Osteocyte (in vitro differentiated cells): ENCODE measurements at regions not wholly inside any gene's neighbourhood (a gene's known extent, or its start where the extent isn't known, plus 50 kb on each side); places are given as distances from the start of the nearest gene placed in this dataset.

ENCODE experiments used
- DNase-seq: peaks from one replicate; pipeline ENCODE4 v3.0.0; 2021; ENCODE audit warnings: mixed read lengths; ENCODE audit not compliant: unreplicated experiment; ENCODE audit errors: extremely low spot score
- H3K27ac Mint-ChIP-seq: one replicate; pipeline ENCODE4 v1.8.0; 2021; ENCODE audit warnings: mild to moderate bottlenecking, mixed read lengths; ENCODE audit not compliant: unreplicated experiment
- H3K27me3 Mint-ChIP-seq: one replicate; pipeline ENCODE4 v1.8.0; 2021; ENCODE audit warnings: mixed read lengths; ENCODE audit not compliant: unreplicated experiment
- H3K36me3 Mint-ChIP-seq: one replicate; pipeline ENCODE4 v1.8.0; 2021; ENCODE audit warnings: mixed read lengths; ENCODE audit not compliant: unreplicated experiment
- H3K4me1 Mint-ChIP-seq: one replicate; pipeline ENCODE4 v1.8.0; 2021; ENCODE audit warnings: mixed read lengths; ENCODE audit not compliant: unreplicated experiment
- H3K4me3 Mint-ChIP-seq: one replicate; pipeline ENCODE4 v1.8.0; 2021; ENCODE audit warnings: mild to moderate bottlenecking, moderate library complexity, mixed read lengths; ENCODE audit not compliant: unreplicated experiment
- H3K9me3 Mint-ChIP-seq: one replicate; pipeline ENCODE4 v1.8.0; 2021; ENCODE audit warnings: mixed read lengths; ENCODE audit not compliant: unreplicated experiment
- CTCF ChIP-seq: fragments of 200-600 bp; sonication (generic); IDR thresholded peaks from 2 replicates; pipeline ENCODE4 v1.5.0; 2021; ENCODE audit warnings: antibody characterized with exemption, mild to moderate bottlenecking, moderate library complexity

DNA sequence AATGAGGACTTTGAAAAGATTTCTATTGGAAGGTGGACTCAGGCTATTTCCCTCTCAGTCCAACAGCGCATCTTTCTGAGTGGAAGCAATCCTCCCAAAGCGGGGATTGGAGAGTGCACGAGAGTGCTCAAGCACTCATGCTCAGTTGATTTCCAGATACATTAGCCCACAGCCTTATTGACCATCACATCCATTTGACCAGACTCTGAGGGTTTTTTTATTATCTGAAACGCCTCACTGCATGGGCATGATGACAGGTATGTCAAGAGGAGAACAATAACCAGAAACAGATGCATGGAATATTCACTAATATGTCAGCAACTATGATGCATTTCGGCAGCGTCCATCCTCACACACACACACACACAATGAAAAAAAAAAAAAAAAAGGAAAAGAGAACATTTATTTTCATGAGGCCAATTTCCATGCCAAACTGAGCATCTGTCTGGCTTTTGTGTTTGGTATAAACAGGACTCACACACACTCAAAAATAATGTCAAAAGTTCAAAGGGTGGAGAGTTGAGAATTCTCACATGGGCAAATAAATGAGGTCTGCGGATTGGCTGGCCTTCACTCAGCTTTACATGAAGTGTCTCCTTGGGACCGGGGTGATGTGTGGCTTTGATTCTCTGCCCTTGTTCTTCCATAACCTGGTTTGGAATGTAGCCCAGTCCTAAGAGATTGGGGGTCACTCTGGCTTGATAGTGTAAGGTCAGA is 371.6 kb downstream of the MCTP2 start:
- TF ChIP-seq CTCF = no peak
- DNase-seq = no peak
- Mint-ChIP-seq H3K4me1 (no peaks in the 10 kb centered on the region), H3K9me3 (peaks cover 32% of the 10 kb centered on the region), H3K36me3 (no peaks in the 10 kb centered on the region), H3K27me3 (no peaks in the 10 kb centered on the region), H3K4me3 (no peak overlapping the region), H3K27ac (no peak overlapping the region)

- Mint-ChIP-seq H3K36me3 (no peaks in the 10 kb centered on the region), H3K4me1 (no peaks in the 10 kb centered on the region), H3K9me3 (peaks cover 31% of the 10 kb centered on the region), H3K27ac (no peak overlapping the region), H3K4me3 (no peak overlapping the region), H3K27me3 (no peaks in the 10 kb centered on the region)
- no peak for DNase-seq
- TF ChIP-seq CTCF = no peak
Observed at GRCh38 chr15:94606286-94606685, 374.9 kb downstream of the MCTP2 start.

- no peak for DNase-seq
- Mint-ChIP-seq H3K36me3 (no peaks in the 10 kb centered on the region), H3K4me1 (no peaks in the 10 kb centered on the region), H3K27ac (no peak overlapping the region), H3K27me3 (no peaks in the 10 kb centered on the region), H3K4me3 (no peak overlapping the region), H3K9me3 (peaks cover 26% of the 10 kb centered on the region)
- no peak for TF ChIP-seq CTCF
Observed at GRCh38 chr15:94607176-94607654, 375.9 kb downstream of the MCTP2 start.

DNA sequence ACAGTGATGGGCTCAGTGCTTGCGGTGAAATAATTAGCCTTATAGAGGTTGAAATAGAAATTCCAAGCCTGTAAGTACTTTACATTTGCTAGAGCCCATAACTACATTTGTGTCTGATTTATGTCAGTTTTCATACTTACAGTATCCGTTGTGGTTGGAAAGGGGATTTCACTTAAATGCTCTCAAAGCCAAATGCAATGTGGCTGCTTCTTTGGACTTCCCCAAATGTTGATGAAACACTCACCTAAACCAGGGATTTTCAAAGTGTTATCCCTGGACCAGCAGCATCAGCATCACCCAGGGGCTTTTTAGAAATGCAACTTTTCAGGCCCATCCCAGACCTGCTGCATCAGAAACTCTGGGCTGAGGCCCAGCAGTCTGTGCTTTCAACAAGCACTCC is 378.7 kb downstream of the MCTP2 start:
- no peaks in the 10 kb centered on the region for H3K4me1 Mint-ChIP-seq
- H3K4me3 Mint-ChIP-seq = no peak overlapping the region
- no peaks in the 10 kb centered on the region for H3K36me3 Mint-ChIP-seq
- DNase-seq = no peak
- H3K27ac Mint-ChIP-seq = no peak overlapping the region
- no peaks in the 10 kb centered on the region for H3K27me3 Mint-ChIP-seq
- no peak for TF ChIP-seq CTCF
- H3K9me3 Mint-ChIP-seq = peaks cover 31% of the 10 kb centered on the region

GRCh38 chr15:94610485-94610884 is 379.1 kb downstream of the MCTP2 start:
- Mint-ChIP-seq H3K36me3 (no peaks in the 10 kb centered on the region), H3K27me3 (no peaks in the 10 kb centered on the region), H3K4me1 (no peaks in the 10 kb centered on the region), H3K9me3 (peaks cover 30% of the 10 kb centered on the region), H3K27ac (no peak overlapping the region), H3K4me3 (no peak overlapping the region)
- DNase-seq = no peak
- TF ChIP-seq CTCF = no peak
